Mesodermal cell (in vitro differentiated cells): ENCODE measurements at regions not wholly inside any gene's neighbourhood (a gene's known extent, or its start where the extent isn't known, plus 50 kb on each side); places are given as distances from the start of the nearest gene placed in this dataset.
"Not testable (repeated sequence)": the region's sequence is repeated elsewhere in the genome, so short reads cannot be mapped to it uniquely, and the experiment has no call there.

Source experiments
- H3K27ac ChIP-seq: 2 replicates; pipeline ENCODE4 v1.7.0; 2013; ENCODE audit warnings: mild to moderate bottlenecking, low read depth, low read length, moderate library complexity; ENCODE audit not compliant: severe bottlenecking
- H3K36me3 ChIP-seq: 2 replicates; pipeline ENCODE4 v1.7.1; 2013; ENCODE audit warnings: mild to moderate bottlenecking, low read length, moderate library complexity; ENCODE audit not compliant: control insufficient read depth, insufficient read depth
- H3K4me1 ChIP-seq: one replicate; pipeline ENCODE4 v1.7.1; 2013; ENCODE audit warnings: mild to moderate bottlenecking, low read length; ENCODE audit not compliant: insufficient read depth, control insufficient read depth, poor library complexity, severe bottlenecking
- H3K4me3 ChIP-seq: 2 replicates; pipeline ENCODE4 v1.7.0; 2013; ENCODE audit warnings: low read length, control low read depth, mild to moderate bottlenecking; ENCODE audit not compliant: insufficient read depth, poor library complexity, severe bottlenecking; ENCODE audit errors: extremely low read depth
- H3K9me3 ChIP-seq: 2 replicates; pipeline ENCODE4 v1.7.1; 2013; ENCODE audit warnings: mild to moderate bottlenecking, low read length, moderate library complexity; ENCODE audit not compliant: control insufficient read depth
- WGBS, 2 experiments: methylation state at CpG; one replicate each; pipeline ENCODE4 v1.1.5; 2013; ENCODE audit warnings: missing lambda C conversion rate in 2 of 2; ENCODE audit not compliant: insufficient coverage in 2 of 2; 5-methylcytosine and 5-hydroxymethylcytosine counted together

DNA sequence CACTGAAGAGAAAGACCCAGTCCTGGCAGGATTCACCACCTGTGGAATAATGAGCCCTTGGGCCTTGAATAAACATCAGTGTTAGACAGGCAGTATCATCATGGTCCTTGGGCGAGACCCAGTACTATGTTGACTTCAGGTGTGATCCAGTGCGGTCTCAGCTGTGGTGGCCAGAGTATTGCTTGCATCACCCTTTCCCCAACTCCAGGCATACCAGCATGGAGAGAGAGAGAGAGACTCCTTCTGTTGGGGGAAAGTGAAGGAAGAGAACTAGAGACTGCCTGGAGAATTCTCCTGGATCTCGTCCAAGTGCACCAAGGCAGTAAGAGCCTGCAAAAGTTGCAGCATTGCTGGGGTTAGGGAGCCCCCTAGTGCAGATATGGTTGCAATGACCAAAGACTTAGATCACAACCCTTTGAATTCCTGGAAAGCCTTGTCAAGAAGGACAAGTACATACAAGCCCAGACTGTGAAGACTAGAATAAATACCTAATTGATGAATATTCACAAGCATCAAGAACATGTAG, 61.1 kb upstream of the VAMP7 start:
- Histone ChIP-seq H3K4me3 (no peak overlapping the region), H3K9me3 (peaks cover 12% of the 10 kb centered on the region), H3K27ac (no peak overlapping the region), H3K36me3 (no peaks in the 10 kb centered on the region), H3K4me1 (no peaks in the 10 kb centered on the region)
- 7 to 83% methylated on average over 1 of the region's 3 CpGs for WGBS, 2 experiments

- no peak overlapping the region for H3K27ac ChIP-seq
Observed at GRCh38 chrX:155819525-155819924, 61.6 kb upstream of the VAMP7 start.

GRCh38 chrX:155814391-155814790, 66.8 kb upstream of the VAMP7 start:
- H3K4me3 ChIP-seq, H3K36me3 ChIP-seq, H3K9me3 ChIP-seq, H3K27ac ChIP-seq, H3K4me1 ChIP-seq: not testable (repeated sequence)
- 89 to 96% methylated on average over 4 to 5 of the region's 8 CpGs for WGBS, 2 experiments

More at GRCh38 chrX:155819525-155819924, 61.6 kb upstream of the VAMP7 start:
- Histone ChIP-seq H3K4me3 (no peak overlapping the region), H3K9me3 (peaks cover 12% of the 10 kb centered on the region), H3K36me3 (no peaks in the 10 kb centered on the region), H3K4me1 (no peaks in the 10 kb centered on the region)

DNA sequence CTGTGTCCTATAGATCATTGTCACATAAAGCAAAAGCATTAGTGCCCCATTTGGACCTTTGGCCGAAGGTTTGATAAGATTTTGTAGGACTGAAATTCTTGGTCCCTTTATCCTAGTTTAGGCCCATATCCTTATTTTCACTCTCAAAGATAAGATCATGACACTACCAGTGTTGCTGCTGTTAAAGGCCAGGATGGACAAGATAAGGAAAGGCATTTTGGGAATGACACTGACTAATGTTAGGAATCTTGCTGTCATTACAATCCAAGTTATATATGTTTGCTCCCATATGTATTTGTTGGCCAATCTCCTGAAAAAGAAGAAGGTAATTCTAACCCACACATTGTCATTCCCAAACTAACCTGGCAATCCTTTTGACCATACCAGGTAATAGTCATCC, 101.3 kb upstream of the VAMP7 start:
- peaks cover 2% of the 10 kb centered on the region for H3K4me1 ChIP-seq

DNA sequence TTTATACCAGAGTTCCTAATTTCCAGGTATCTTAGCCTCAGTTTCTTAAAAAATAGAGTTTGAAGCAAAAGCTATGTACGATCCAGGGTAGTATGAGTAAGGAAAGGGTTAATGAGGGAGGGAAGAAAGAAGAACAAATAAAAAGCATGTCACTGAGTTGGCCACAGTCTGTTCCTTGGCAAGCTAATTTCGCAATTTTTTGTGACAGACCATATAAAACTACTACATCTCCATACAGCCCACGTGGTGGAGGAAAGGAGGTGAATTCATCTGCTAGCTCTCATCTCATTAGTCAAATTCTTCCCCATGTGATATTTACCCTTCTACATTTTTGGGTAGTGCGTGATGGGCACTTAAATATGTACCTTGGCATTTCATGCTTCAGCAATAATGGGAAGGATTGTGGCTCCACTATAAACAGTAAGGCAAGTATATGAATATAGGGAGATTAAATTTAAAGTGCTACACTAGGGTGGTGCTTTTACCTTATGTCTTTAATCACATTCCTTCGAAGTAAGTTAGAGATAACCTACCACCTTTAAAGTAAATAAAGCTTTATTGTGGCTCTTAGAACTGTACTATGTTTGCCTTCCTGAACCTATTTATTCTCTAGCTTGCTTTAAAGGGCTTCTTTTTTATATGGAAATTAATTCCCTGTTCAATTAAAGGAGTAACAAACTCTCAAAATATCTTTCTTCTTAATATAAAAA, 102.1 kb upstream of the VAMP7 start:
- peaks cover 2% of the 10 kb centered on the region for H3K4me1 ChIP-seq
- no peak overlapping the region for H3K27ac ChIP-seq
- WGBS, 2 experiments = 40 to 43% methylated on average over 1 of the region's 5 CpGs
- H3K9me3 ChIP-seq = peaks cover 3% of the 10 kb centered on the region
- no peaks in the 10 kb centered on the region for H3K36me3 ChIP-seq
- H3K4me3 ChIP-seq = no peak overlapping the region

More for the DNA sequence above, 101.3 kb upstream of the VAMP7 start:
- Histone ChIP-seq H3K27ac (no peak overlapping the region), H3K36me3 (no peaks in the 10 kb centered on the region), H3K4me3 (no peak overlapping the region), H3K9me3 (peaks cover under 1% of the 10 kb centered on the region)
- no CpG with 5 or more reads among the region's 1 CpG for WGBS, 2 experiments

DNA sequence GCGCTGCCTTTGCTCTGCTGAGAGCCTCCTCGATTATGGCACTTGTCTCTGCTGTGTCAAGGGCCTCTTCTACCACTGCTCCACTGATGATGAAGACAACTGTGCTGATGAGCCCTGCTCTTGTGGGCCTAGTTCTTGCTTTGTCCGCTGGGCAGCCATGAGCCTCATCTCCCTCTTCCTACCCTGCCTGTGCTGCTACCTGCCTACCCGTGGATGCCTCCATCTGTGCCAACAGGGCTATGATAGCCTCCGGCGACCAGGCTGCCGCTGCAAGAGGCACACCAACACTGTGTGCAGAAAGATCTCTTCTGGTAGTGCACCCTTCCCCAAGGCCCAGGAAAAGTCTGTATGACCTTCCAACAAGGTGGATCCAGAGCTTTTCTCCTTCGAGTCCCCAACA, 106.8 kb upstream of the VAMP7 start:
- H3K36me3 ChIP-seq = no peaks in the 10 kb centered on the region
- no peak overlapping the region for H3K4me3 ChIP-seq
- peaks cover 2% of the 10 kb centered on the region for H3K4me1 ChIP-seq
- 73 to 81% methylated on average over 7 of the region's 8 CpGs for WGBS, 2 experiments
- no peak overlapping the region for H3K27ac ChIP-seq
- H3K9me3 ChIP-seq = peaks cover 3% of the 10 kb centered on the region

- H3K4me1 ChIP-seq = peaks cover 6% of the 10 kb centered on the region
- 34 to 63% methylated on average over 4 to 7 of the region's 24 CpGs for WGBS, 2 experiments
- H3K36me3 ChIP-seq = no peaks in the 10 kb centered on the region
- H3K9me3 ChIP-seq = peaks cover 5% of the 10 kb centered on the region
- peak overlapping the region; percentile 38 for H3K4me3 ChIP-seq
- H3K27ac ChIP-seq = no peak overlapping the region
Observed at GRCh38 chrX:155767876-155768769, 113.0 kb upstream of the VAMP7 start.

DNA sequence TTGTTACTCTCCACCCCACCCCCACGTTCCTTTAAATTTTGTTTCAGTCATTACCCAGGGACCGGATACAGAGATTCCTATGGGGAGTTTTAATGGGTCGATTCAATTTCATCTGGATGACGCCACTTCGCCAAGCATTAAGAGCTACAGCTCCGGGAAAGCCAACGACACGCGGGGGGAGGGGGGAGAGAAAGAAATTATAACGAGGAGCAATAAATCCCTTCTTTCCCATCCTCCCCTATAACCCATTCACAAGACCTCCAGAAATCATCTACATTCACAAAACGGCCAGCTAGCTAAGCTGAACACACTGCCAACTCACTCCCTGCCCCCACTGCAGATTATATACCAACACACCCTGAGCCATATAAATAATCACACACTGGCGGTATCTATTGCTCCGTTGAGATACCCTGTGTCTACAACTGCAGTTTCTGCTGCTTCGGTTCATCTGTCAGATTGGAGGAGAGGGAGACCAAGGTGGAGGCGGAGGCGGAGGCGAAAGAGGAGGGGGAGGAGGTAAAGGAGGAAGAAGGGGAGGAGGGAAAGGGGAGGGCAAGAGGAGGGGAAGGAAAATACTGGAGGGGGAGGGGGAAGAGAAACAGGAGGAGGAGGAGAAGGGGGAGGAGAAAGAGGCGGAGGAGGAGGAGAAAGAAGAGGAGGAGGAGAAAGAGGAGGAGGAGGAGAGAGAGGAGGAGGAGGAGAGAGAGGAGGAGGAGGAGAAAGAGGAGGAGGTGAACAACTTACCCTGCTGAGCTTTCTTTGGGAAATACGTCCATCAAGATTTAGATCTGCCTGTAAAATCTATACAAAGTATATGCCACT, 113.9 kb upstream of the VAMP7 start:
- WGBS, 2 experiments = 35 to 60% methylated on average over 2 to 5 of the region's 19 CpGs
- Histone ChIP-seq H3K36me3 (no peaks in the 10 kb centered on the region), H3K27ac (peak overlapping the region; percentile 43), H3K4me1 (peaks cover 6% of the 10 kb centered on the region), H3K4me3 (peak overlapping the region; percentile 38), H3K9me3 (peaks cover 9% of the 10 kb centered on the region)

GRCh38 chrX:155766321-155766720, 114.8 kb upstream of the VAMP7 start:
- Histone ChIP-seq H3K36me3 (no peaks in the 10 kb centered on the region), H3K27ac (no peak overlapping the region), H3K9me3 (peaks cover 9% of the 10 kb centered on the region), H3K4me3 (no peak overlapping the region), H3K4me1 (peaks cover 6% of the 10 kb centered on the region)
- WGBS, 2 experiments = no CpG with 5 or more reads among the region's 1 CpG

- H3K4me1 ChIP-seq = no peaks in the 10 kb centered on the region
- peaks cover 13% of the 10 kb centered on the region for H3K9me3 ChIP-seq
- no peak overlapping the region for H3K4me3 ChIP-seq
- no peak overlapping the region for H3K27ac ChIP-seq
- no peaks in the 10 kb centered on the region for H3K36me3 ChIP-seq
Observed at GRCh38 chrX:155761185-155761584, 120.0 kb upstream of the VAMP7 start.
